B cell (primary cell): ENCODE measurements at regions not wholly inside any gene's neighbourhood (a gene's known extent, or its start where the extent isn't known, plus 50 kb on each side); places are given as distances from the start of the nearest gene placed in this dataset.

Experiments used
- ATAC-seq: fragments of 200-7000 bp; cut with Tn5 transposase; one replicate; pipeline ENCODE4 v1.10.0; 2021; ENCODE audit warnings: low read depth, mild to moderate bottlenecking, moderate number of reproducible peaks, moderate library complexity
- CTCF ChIA-PET: fragments of 350-600 bp; sonication (Branson Sonifier 250); formaldehyde crosslinking; loops from one replicate; lab custom pipeline; 2021; ENCODE audit warnings: antibody characterized with exemption, inconsistent platforms; lab: Charles Lee
- POLR2A ChIA-PET: fragments of 350-600 bp; sonication (Branson Sonifier 250); formaldehyde crosslinking; loops from one replicate; lab custom pipeline; 2021; ENCODE audit warnings: antibody characterized with exemption; lab: Charles Lee
- DNase-seq: peaks from one replicate; pipeline ENCODE4 v3.0.0; 2013
- H2AFZ ChIP-seq: 2 replicates; pipeline ENCODE4 v1.6.1; 2012; ENCODE audit warnings: mild to moderate bottlenecking, low read depth, low read length; ENCODE audit not compliant: insufficient read depth, poor library complexity, severe bottlenecking
- H3K27ac ChIP-seq, 2 donors: 1 replicate in 1 of 2; 2 replicates in 1 of 2; pipeline ENCODE4 v1.5.1; 2012 to 2013; ENCODE audit warnings: low read length in 2 of 2, mild to moderate bottlenecking in 2 of 2, moderate library complexity in 1 of 2
- H3K27me3 ChIP-seq, 4 experiments: fragments of 200-600 bp in 1 of 4; sonication (generic) in 1 of 4; replicated peaks in 1 of 4; 1 replicate in 2 of 4; 2 replicates in 2 of 4; pipeline versions ENCODE4 v1.6.1 to v1.7.0; 2013 to 2016; ENCODE audit warnings: low read length in 3 of 4, mild to moderate bottlenecking in 2 of 4, mixed read lengths in 1 of 4, moderate library complexity in 1 of 4; ENCODE audit not compliant: insufficient read depth in 4 of 4, control insufficient read depth in 3 of 4; ENCODE audit errors: control extremely low read depth in 1 of 4
- H3K36me3 ChIP-seq, 2 experiments: replicated peaks in 1 of 2; 1 replicate in 1 of 2; 2 replicates in 1 of 2; pipeline versions ENCODE4 v1.6.1 to v1.7.1; 2013; ENCODE audit warnings: low read length in 1 of 2; ENCODE audit not compliant: insufficient read depth in 2 of 2, control insufficient read depth in 1 of 2; ENCODE audit errors: control extremely low read depth in 1 of 2, extremely low read depth in 1 of 2
- H3K4me1 ChIP-seq, 2 donors: fragments of 200-600 bp in 1 of 2; sonication (generic) in 1 of 2; 1 replicate in 1 of 2; 2 replicates in 1 of 2; pipeline versions ENCODE4 v1.5.1 to v1.6.1; 2013 to 2017; ENCODE audit warnings: low read length in 2 of 2; ENCODE audit not compliant: control insufficient read depth in 2 of 2, insufficient read depth in 2 of 2
- H3K4me2 ChIP-seq: replicated peaks from 2 replicates; pipeline ENCODE3; 2012; ENCODE audit warnings: mild to moderate bottlenecking, low read depth, low read length; ENCODE audit not compliant: poor library complexity, severe bottlenecking
- H3K4me3 ChIP-seq, 5 experiments: fragments of 200-600 bp in 1 of 5; sonication (generic) in 1 of 5; 1 replicate in 3 of 5; 2 replicates in 2 of 5; pipeline versions ENCODE4 v1.5.1 to v1.7.0; 2011 to 2016; ENCODE audit warnings: low read length in 4 of 5, mild to moderate bottlenecking in 4 of 5, low read depth in 2 of 5, control low read depth in 1 of 5, moderate library complexity in 1 of 5; ENCODE audit not compliant: insufficient read depth in 1 of 5; ENCODE audit errors: control extremely low read depth in 1 of 5, extremely low read depth in 1 of 5
- H3K79me2 ChIP-seq: fragments of 200-600 bp; sonication (generic); one replicate; pipeline ENCODE4 v1.6.0; 2016; ENCODE audit warnings: low read length; ENCODE audit not compliant: control insufficient read depth, insufficient read depth
- H3K9ac ChIP-seq: fragments of 200-600 bp; sonication (generic); 2 replicates; pipeline ENCODE4 v1.6.1; 2017; ENCODE audit warnings: mild to moderate bottlenecking, low read length, moderate library complexity
- H3K9me3 ChIP-seq, 3 donors: one replicate each; pipeline versions ENCODE4 v1.6.1 to v1.7.1; 2013; ENCODE audit warnings: low read length in 2 of 3; ENCODE audit not compliant: control insufficient read depth in 2 of 3, insufficient read depth in 1 of 3; ENCODE audit errors: control extremely low read depth in 1 of 3
- H4K20me1 ChIP-seq: 2 replicates; pipeline ENCODE4 v1.6.0; 2012; ENCODE audit warnings: mild to moderate bottlenecking, low read length; ENCODE audit not compliant: insufficient read depth, control insufficient read depth, poor library complexity, severe bottlenecking
- H3K27ac Mint-ChIP-seq: one replicate; pipeline ENCODE4 v1.8.0; 2021; ENCODE audit warnings: mixed read lengths
- H3K27me3 Mint-ChIP-seq: one replicate; pipeline ENCODE4 v1.8.0; 2021; ENCODE audit warnings: mixed read lengths
- H3K4me1 Mint-ChIP-seq: one replicate; pipeline ENCODE4 v1.8.0; 2021; ENCODE audit warnings: mixed read lengths
- H3K4me3 Mint-ChIP-seq: one replicate; pipeline ENCODE4 v1.8.0; 2021; ENCODE audit warnings: mixed read lengths
- H3K9me3 Mint-ChIP-seq: one replicate; pipeline ENCODE4 v1.8.0; 2022; ENCODE audit warnings: mixed read lengths; ENCODE audit not compliant: insufficient read depth
- CTCF ChIP-seq: fragments of 200-600 bp; IDR thresholded peaks from one replicate; pipeline ENCODE4 v1.8.0; 2022; ENCODE audit warnings: antibody characterized with exemption, mild to moderate bottlenecking
- EZH2 ChIP-seq: IDR thresholded peaks from 2 replicates; pipeline ENCODE4 v1.6.1; 2012; ENCODE audit warnings: borderline replicate concordance, low read depth, mild to moderate bottlenecking, moderate library complexity, low read length; ENCODE audit not compliant: insufficient read depth, poor library complexity, severe bottlenecking
- WGBS: methylation state at CpG from one replicate; pipeline ENCODE4 v1.1.5; 2013; ENCODE audit warnings: missing lambda C conversion rate; ENCODE audit not compliant: insufficient coverage; 5-methylcytosine and 5-hydroxymethylcytosine counted together
- intact Hi-C: fragments of 100-400 bp; cut with micrococcal nuclease; formaldehyde crosslinking; loops from one replicate; pipeline ENCODE4 v1.10.0; 2022

GRCh38 chr5:118439831-118440230, 548.5 kb downstream of the DTWD2 start:
- no peaks in the 10 kb centered on the region for H3K9me3 ChIP-seq
- ChIA-PET POLR2A (no interaction called here), CTCF (no interaction called here)
- H3K4me1 ChIP-seq, result no peaks in the 10 kb centered on the region
- H3K27ac Mint-ChIP-seq, result no peak overlapping the region
- intact Hi-C loops, result no loop called here
- no peak for TF ChIP-seq CTCF
- no peak for TF ChIP-seq EZH2
- no peaks in the 10 kb centered on the region for H4K20me1 ChIP-seq
- H3K4me1 Mint-ChIP-seq, result no peaks in the 10 kb centered on the region
- no peaks in the 10 kb centered on the region for H3K9me3 Mint-ChIP-seq
- no CpG with 5 or more reads among the region's 2 CpGs for WGBS
- H3K27me3 Mint-ChIP-seq, result no peaks in the 10 kb centered on the region
- no peak overlapping the region for H3K27ac ChIP-seq
- H3K27me3 ChIP-seq, result no peaks in the 10 kb centered on the region
- H2AFZ ChIP-seq, result no peak overlapping the region
- H3K4me2 ChIP-seq, result no peak overlapping the region
- H3K79me2 ChIP-seq, result no peaks in the 10 kb centered on the region
- DNase-seq (no peak), ATAC-seq (no peak)
- no peak overlapping the region for H3K4me3 Mint-ChIP-seq
- H3K4me3 ChIP-seq, result no peak overlapping the region
- H3K36me3 ChIP-seq, result no peaks in the 10 kb centered on the region
- H3K9ac ChIP-seq, result no peak overlapping the region

- Mint-ChIP-seq H3K9me3 (no peaks in the 10 kb centered on the region), H3K27me3 (no peaks in the 10 kb centered on the region), H3K4me1 (no peaks in the 10 kb centered on the region), H3K4me3 (no peak overlapping the region), H3K27ac (no peak overlapping the region)
- H3K4me3 ChIP-seq, result no peak overlapping the region
- no peak overlapping the region for H3K9ac ChIP-seq
- ChIA-PET CTCF (no interaction called here), POLR2A (no interaction called here)
- H4K20me1 ChIP-seq, result no peaks in the 10 kb centered on the region
- ATAC-seq (no peak), DNase-seq (no peak)
- no peak overlapping the region for H3K27ac ChIP-seq
- no peak overlapping the region for H3K4me2 ChIP-seq
- no peaks in the 10 kb centered on the region for H3K9me3 ChIP-seq
- no peaks in the 10 kb centered on the region for H3K36me3 ChIP-seq
- TF ChIP-seq CTCF (no peak), EZH2 (no peak)
- H3K79me2 ChIP-seq, result no peaks in the 10 kb centered on the region
- no peaks in the 10 kb centered on the region for H3K4me1 ChIP-seq
- intact Hi-C loops, result no loop called here
- WGBS, result 83% methylated on average over 1 of the region's 4 CpGs
- H2AFZ ChIP-seq, result no peak overlapping the region
- no peaks in the 10 kb centered on the region for H3K27me3 ChIP-seq
Observed at GRCh38 chr5:118435131-118435530, 553.2 kb downstream of the DTWD2 start.
